AG04449 (cell line): ENCODE measurements at regions not wholly inside any gene's neighbourhood (a gene's known extent, or its start where the extent isn't known, plus 50 kb on each side); places are given as distances from the start of the nearest gene placed in this dataset.

ENCODE experiments used
- CTCF ChIA-PET: fragments of 350-600 bp; formaldehyde crosslinking; extraction: SDS; loops from one replicate; lab custom pipeline; 2021; ENCODE audit warnings: antibody characterized with exemption; lab: Yijun Ruan, JAX
- POLR2A ChIA-PET: fragments of 400-600, 350-600 bp; formaldehyde crosslinking; extraction: SDS; loops from one replicate; lab custom pipeline; 2020; ENCODE audit warnings: antibody characterized with exemption, inconsistent platforms; lab: Yijun Ruan, JAX
- DNase-seq: peaks from one replicate; pipeline ENCODE4 v3.0.0-alpha.2; 2010; ENCODE audit warnings: low read depth, low spot score
- H3K4me3 ChIP-seq: 2 replicates; pipeline ENCODE4 v1.5.1; 2011; ENCODE audit warnings: low read depth, mild to moderate bottlenecking, control low read depth, low read length
- TF ChIP-seq, protein P1 (sequence below): IDR thresholded peaks from one replicate; pipeline ENCODE4 v1.5.1; 2011; ENCODE audit warnings: mild to moderate bottlenecking, moderate library complexity, low read length, control low read depth, inconsistent platforms; ENCODE audit not compliant: insufficient read depth; ENCODE audit errors: missing control alignments

DNA sequence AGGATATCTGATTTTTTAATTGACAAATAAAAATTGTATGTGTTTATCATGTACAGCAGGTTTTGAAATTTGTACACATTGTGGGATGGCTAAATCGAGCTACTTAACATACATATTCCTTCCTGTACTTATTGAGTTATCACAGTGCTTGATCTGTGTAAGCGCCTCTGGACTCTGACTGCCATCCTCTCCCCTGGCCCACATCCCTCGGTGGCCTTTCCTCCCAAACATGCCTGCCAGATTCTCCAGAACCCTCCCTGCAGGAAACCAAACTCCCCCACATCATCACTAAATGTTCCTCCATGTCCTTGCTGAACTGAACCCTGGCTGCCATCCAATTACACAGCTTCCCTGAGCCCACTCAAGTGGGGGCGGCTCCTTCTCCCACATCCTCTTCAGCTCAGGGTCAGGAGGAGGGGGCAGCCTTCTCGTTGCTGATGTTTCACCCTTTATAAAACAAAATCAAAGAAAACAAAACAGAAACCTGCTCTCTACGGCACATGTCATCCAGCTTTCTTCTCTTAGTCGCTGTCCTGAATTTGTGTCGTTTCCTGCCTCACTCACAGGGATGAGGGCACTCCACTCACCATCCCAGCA lies 97.1 kb upstream of the SPATA13 start:
- DNase-seq = no peak
- ChIA-PET CTCF (interaction anchor here (1.2 to 2.9 kb wide), 3 partner anchors 10 to 166 kb away, joined by 3 to 16 read pairs (median 4); no protein-coding TSS in a partner anchor), POLR2A (no interaction called here)
- TF ChIP-seq, protein P1, sequence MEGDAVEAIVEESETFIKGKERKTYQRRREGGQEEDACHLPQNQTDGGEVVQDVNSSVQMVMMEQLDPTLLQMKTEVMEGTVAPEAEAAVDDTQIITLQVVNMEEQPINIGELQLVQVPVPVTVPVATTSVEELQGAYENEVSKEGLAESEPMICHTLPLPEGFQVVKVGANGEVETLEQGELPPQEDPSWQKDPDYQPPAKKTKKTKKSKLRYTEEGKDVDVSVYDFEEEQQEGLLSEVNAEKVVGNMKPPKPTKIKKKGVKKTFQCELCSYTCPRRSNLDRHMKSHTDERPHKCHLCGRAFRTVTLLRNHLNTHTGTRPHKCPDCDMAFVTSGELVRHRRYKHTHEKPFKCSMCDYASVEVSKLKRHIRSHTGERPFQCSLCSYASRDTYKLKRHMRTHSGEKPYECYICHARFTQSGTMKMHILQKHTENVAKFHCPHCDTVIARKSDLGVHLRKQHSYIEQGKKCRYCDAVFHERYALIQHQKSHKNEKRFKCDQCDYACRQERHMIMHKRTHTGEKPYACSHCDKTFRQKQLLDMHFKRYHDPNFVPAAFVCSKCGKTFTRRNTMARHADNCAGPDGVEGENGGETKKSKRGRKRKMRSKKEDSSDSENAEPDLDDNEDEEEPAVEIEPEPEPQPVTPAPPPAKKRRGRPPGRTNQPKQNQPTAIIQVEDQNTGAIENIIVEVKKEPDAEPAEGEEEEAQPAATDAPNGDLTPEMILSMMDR = no peak
- H3K4me3 ChIP-seq = no peak overlapping the region

DNA sequence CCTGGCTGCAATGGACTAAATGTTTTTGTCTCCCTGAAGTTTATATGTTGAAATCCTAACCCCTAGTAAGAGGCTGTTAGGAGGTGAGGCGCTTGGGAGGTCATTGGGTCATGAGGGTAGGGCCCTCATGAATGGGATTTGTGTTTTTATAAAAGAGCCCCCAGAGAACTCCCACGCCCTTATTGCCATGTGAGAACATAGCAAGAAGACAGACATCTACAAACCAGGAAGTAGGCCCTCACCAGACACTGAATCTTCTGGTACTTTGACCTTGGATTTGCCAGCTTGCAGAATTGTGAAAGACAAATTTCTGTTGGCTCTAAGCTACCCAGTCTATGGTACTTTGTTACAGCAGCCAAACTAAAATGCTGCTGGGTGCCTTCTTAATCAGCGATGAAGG lies 96.1 kb upstream of the SPATA13 start:
- POLR2A ChIA-PET = no interaction called here
- no peak for DNase-seq
- TF ChIP-seq, protein P1 = no peak
- H3K4me3 ChIP-seq = no peak overlapping the region
- CTCF ChIA-PET = interaction anchor here (1.6 to 2.9 kb wide), 2 partner anchors 11 to 166 kb away, joined by 3 to 16 read pairs; no protein-coding TSS in a partner anchor

DNA sequence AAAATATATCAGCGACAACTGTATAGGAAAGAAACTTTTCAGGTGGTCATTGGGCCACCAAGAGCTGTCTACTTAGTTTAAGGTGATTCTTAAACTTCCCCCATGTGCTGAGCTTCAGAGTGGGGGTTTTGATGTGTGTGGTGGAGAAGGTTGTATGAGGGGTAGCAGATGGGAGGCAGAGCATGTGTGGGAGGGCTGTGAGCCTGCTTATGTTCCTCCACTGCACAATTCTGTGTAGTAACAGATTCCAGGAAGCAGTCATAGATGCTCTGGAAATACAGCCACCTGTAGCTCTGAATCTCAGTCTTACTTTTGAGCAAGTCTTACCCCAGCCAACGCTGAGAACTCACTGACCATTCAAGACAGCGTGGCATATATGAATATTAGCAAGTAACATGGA lies 95.3 kb upstream of the SPATA13 start:
- POLR2A ChIA-PET = no interaction called here
- CTCF ChIA-PET = interaction anchor here (1.0 to 2.9 kb wide), 3 partner anchors 12 to 165 kb away, joined by 3 to 16 read pairs (median 3); no protein-coding TSS in a partner anchor
- H3K4me3 ChIP-seq = no peak overlapping the region
- TF ChIP-seq, protein P1 = no peak
- DNase-seq = no peak

DNA sequence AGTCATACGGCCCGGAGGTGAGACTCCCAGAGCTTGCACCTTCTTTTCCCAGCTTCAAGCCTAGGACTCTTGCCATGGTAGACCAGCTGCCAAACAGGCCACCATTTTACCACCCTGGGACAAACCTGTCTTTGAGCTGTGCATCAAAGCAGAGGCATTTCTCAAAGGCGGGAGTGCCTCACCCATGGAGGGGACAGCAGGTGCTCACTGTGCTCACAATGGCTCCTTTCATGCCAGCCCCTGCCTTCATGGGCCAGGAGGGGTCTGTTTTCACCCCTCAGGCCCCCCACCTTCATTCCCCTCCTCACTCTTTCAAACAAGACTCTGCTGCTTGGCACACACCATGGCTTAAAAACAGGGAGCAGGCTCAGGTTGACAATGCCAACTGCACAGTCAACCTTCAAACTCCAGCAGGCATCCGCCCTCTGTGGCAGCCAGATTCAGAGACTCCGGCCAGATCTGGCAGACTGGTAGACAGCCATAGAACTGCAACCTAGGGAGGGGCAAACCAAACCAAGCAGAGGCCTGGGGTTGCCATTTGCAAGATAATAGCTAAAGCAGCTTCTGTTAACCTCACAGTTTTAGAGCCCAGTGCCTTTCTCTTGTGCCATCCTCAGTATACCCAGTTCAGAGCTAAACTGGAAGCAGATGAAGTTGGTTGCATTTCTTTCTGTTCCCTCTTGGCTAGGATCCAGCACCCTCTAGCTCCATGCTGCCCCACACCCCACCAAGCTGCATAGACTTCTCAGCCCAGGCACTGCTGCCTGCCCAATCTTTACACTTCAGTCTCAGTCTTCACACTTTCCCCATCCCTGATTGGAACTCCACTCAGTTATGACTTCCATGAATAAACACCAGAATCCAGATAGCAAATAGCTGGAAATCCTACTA lies 93.9 kb upstream of the SPATA13 start:
- POLR2A ChIA-PET = no interaction called here
- CTCF ChIA-PET = interaction anchor here (1.1 kb wide), 1 partner anchor 13 kb away, joined by 7 read pairs; no protein-coding TSS in a partner anchor
- no peak for DNase-seq
- no peak overlapping the region for H3K4me3 ChIP-seq
- TF ChIP-seq, protein P1 = no peak

DNA sequence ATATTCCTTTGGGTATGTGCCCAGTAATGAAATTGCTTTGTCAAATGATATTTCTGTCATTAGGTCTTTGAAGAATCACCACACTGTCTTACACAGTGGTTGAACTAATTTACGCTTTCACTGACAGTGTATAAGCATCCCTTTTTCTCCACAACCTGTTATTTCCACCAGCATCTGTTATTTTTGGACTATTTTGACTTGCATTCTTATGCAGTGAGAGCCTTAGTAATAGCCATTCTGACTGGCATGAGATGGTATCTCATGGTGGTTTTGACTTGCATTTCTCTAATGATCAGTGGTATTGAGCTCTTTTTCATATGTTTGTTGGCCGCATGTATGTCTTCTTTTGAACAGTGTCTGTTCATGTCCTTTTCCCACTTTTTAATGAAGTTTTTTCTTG lies 92.0 kb upstream of the SPATA13 start:
- CTCF ChIA-PET = interaction anchor here (1.6 kb wide), 1 partner anchor 10 kb away, joined by 3 read pairs; no protein-coding TSS in a partner anchor
- TF ChIP-seq, protein P1 = no peak
- DNase-seq = no peak
- POLR2A ChIA-PET = no interaction called here
- no peak overlapping the region for H3K4me3 ChIP-seq

DNA sequence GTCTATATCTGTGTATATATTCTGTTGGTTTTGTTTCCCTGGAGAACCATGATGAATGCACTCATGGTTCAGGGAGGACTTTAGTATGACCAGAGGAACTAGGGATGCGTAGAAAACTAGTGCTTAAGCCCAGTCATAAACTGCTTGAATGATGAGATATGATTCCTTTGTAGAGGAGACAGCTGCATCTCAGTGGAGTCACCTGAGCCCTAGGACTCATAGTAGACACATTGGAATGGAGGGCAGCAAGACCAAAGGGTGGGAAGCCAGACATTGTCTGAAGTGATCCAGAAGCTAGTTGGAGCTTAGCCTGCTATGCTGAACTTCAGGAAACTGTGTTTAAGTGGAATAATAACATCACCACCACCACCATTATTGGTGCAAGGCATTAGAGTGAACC lies 89.5 kb upstream of the SPATA13 start:
- TF ChIP-seq, protein P1 = no peak
- no peak for DNase-seq
- ChIA-PET CTCF (interaction anchor here (1.1 to 1.3 kb wide), 2 partner anchors 14 to 20 kb away, joined by 3 to 4 read pairs; no protein-coding TSS in a partner anchor), POLR2A (no interaction called here)
- no peak overlapping the region for H3K4me3 ChIP-seq
